IMR-90 (cell line): ENCODE measurements at regions not wholly inside any gene's neighbourhood (a gene's known extent, or its start where the extent isn't known, plus 50 kb on each side); places are given as distances from the start of the nearest gene placed in this dataset.

ENCODE experiments used
- CTCF ChIP-seq: conservative IDR thresholded peaks from 2 replicates; pipeline ENCODE4 v1.5.1; 2012; ENCODE audit warnings: mild to moderate bottlenecking, low read depth, low read length, improper control_type of control experiment
- POLR2A ChIP-seq: IDR thresholded peaks from 2 replicates; pipeline ENCODE4 v1.6.1; 2012; ENCODE audit warnings: mild to moderate bottlenecking, low read depth, low read length

GRCh38 chr13:111900390-111901131 lies 166.4 kb upstream of the SOX1 start:
- no peak for TF ChIP-seq POLR2A
- TF ChIP-seq CTCF, result no peak
